ENCODE measurements at regions not wholly inside any gene's neighbourhood (a gene's known extent, or its start where the extent isn't known, plus 50 kb on each side); places are given as distances from the start of the nearest gene placed in this dataset.

DNA sequence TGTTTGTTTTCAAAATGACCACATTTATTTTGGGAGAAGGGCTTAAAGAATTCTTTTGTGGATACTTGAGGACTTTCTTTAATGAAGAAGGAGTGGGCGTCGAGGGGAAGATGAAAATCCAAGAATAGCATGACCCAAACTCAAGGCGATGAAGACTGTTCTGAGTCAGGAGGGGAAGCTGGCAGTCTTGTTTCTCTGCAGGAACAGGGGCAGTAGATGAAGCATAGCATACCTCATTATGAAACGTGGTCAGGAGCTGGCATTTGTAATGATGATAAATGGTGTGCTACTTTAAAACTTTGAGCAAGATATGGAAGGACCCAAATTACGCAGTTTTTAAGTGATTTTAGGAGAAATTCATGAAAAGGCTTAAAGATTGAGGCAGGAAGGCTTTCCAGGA lies 549.0 kb downstream of the IGSF11 start:
- in situ Hi-C loops (cut with MboI; ENCODE audit: low pct_ligation_motif_present in 1 of 4, low pct_unique_long_range_greater_than_20kb in 1 of 4, low sequenced_read_pairs in 3 of 4): no loop called here
- Histone ChIP-seq H3K27ac (no peak overlapping the region), H3K4me3 (no peak overlapping the region), H3K36me3 (no peaks in the 10 kb centered on the region), H3K27me3 (no peaks in the 10 kb centered on the region), H3K9me3 (no peaks in the 10 kb centered on the region), H3K4me1 (peaks cover 0 to 3% (median 0%) of the 10 kb centered on the region in 4 donors)
- 69 to 75% methylated on average over 4 to 5 of the region's 5 CpGs for WGBS, 2 donors (ENCODE audit: low coverage in 1 of 2)
- intact Hi-C loops (cut with DNase I; ENCODE audit: low total_unique reads): loop anchor here (10.0 kb wide), 1 partner anchor 561 kb away; no protein-coding TSS in a partner anchor
- TF ChIP-seq POLR2A (IDR thresholded peaks at IDR 0.05): no peak
- TF ChIP-seq POLR2AphosphoS5 (IDR thresholded peaks at IDR 0.05): no peak
- TF ChIP-seq EP300 (IDR thresholded peaks at IDR 0.05; ENCODE audit: low read depth): no peak
- TF ChIP-seq, protein P1, sequence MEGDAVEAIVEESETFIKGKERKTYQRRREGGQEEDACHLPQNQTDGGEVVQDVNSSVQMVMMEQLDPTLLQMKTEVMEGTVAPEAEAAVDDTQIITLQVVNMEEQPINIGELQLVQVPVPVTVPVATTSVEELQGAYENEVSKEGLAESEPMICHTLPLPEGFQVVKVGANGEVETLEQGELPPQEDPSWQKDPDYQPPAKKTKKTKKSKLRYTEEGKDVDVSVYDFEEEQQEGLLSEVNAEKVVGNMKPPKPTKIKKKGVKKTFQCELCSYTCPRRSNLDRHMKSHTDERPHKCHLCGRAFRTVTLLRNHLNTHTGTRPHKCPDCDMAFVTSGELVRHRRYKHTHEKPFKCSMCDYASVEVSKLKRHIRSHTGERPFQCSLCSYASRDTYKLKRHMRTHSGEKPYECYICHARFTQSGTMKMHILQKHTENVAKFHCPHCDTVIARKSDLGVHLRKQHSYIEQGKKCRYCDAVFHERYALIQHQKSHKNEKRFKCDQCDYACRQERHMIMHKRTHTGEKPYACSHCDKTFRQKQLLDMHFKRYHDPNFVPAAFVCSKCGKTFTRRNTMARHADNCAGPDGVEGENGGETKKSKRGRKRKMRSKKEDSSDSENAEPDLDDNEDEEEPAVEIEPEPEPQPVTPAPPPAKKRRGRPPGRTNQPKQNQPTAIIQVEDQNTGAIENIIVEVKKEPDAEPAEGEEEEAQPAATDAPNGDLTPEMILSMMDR (IDR thresholded peaks at IDR 0.05): no peak
- DNase-seq: no peak

DNA sequence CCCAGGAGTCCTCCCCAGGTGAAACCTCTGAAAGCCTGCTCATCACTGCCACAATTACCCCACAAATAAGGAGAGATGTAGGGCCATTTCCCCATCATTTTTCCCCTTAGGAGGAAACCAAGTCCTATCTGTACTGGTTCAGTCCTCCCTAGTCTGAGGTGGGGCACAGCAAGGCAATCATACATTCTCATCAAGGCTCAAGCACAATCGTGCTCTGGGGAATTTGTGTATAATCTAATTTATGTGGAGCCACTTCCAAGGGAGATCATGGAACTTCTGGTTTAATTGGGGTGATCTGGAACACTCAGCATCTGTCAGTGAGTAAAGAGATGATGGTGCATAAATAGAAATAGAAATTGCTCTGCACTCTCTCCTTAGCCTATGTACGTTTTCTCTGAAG lies 546.9 kb downstream of the IGSF11 start:
- TF ChIP-seq EP300 (IDR thresholded peaks at IDR 0.05; ENCODE audit: low read depth) (no peak), POLR2AphosphoS5 (IDR thresholded peaks at IDR 0.05) (no peak), POLR2A (IDR thresholded peaks at IDR 0.05) (no peak)
- TF ChIP-seq, protein P1 (IDR thresholded peaks at IDR 0.05): no peak
- intact Hi-C loops (cut with DNase I; ENCODE audit: low total_unique reads) (loop anchor here (10.0 kb wide), 1 partner anchor 563 kb away; no protein-coding TSS in a partner anchor), in situ Hi-C loops (cut with MboI; ENCODE audit: low pct_ligation_motif_present in 1 of 4, low pct_unique_long_range_greater_than_20kb in 1 of 4, low sequenced_read_pairs in 3 of 4) (no loop called here)
- no peaks in the 10 kb centered on the region for H3K27me3 ChIP-seq
- no peak overlapping the region for H3K27ac ChIP-seq
- H3K4me1 ChIP-seq: peaks cover 0 to 3% (median 0%) of the 10 kb centered on the region in 4 donors
- DNase-seq: no peak
- no peak overlapping the region for H3K4me3 ChIP-seq
- no peaks in the 10 kb centered on the region for H3K36me3 ChIP-seq
- 57 to 100% methylated on average over 1 to 2 of the region's 2 CpGs for WGBS, 2 donors (ENCODE audit: low coverage in 1 of 2)
- H3K9me3 ChIP-seq: no peaks in the 10 kb centered on the region

- H3K36me3 ChIP-seq: no peaks in the 10 kb centered on the region
- peaks cover 0 to 3% (median 0%) of the 10 kb centered on the region in 4 donors for H3K4me1 ChIP-seq
- TF ChIP-seq, protein P1 (IDR thresholded peaks at IDR 0.05): no peak
- TF ChIP-seq POLR2AphosphoS5 (IDR thresholded peaks at IDR 0.05) (no peak), EP300 (IDR thresholded peaks at IDR 0.05; ENCODE audit: low read depth) (no peak), POLR2A (IDR thresholded peaks at IDR 0.05) (no peak)
- intact Hi-C loops (cut with DNase I; ENCODE audit: low total_unique reads) (loop anchor here (10.0 kb wide), 1 partner anchor 564 kb away; no protein-coding TSS in a partner anchor), in situ Hi-C loops (cut with MboI; ENCODE audit: low pct_ligation_motif_present in 1 of 4, low pct_unique_long_range_greater_than_20kb in 1 of 4, low sequenced_read_pairs in 3 of 4) (no loop called here)
- H3K27ac ChIP-seq: no peak overlapping the region
- H3K4me3 ChIP-seq: no peak overlapping the region
- no peak for DNase-seq
- WGBS, 2 donors (ENCODE audit: low coverage in 1 of 2): 54 to 65% methylated on average over 2 of the region's 3 CpGs
- no peaks in the 10 kb centered on the region for H3K27me3 ChIP-seq
- H3K9me3 ChIP-seq: no peaks in the 10 kb centered on the region
Measured at GRCh38 chr3:118488732-118489131, 545.9 kb downstream of the IGSF11 start.

GRCh38 chr3:118495206-118495605 lies 539.4 kb downstream of the IGSF11 start:
- Histone ChIP-seq H3K4me1 (peaks cover 0 to under 1% (median 0%) of the 10 kb centered on the region in 4 donors), H3K4me3 (no peak overlapping the region), H3K27me3 (no peaks in the 10 kb centered on the region), H3K9me3 (no peaks in the 10 kb centered on the region), H3K27ac (no peak overlapping the region), H3K36me3 (no peaks in the 10 kb centered on the region)
- no peak for TF ChIP-seq POLR2A (IDR thresholded peaks at IDR 0.05)
- TF ChIP-seq, protein P1 (IDR thresholded peaks at IDR 0.05): no peak
- no peak for TF ChIP-seq POLR2AphosphoS5 (IDR thresholded peaks at IDR 0.05)
- no peak for TF ChIP-seq EP300 (IDR thresholded peaks at IDR 0.05; ENCODE audit: low read depth)
- intact Hi-C loops (cut with DNase I; ENCODE audit: low total_unique reads): no loop called here
- 70 to 98% methylated on average over 2 of the region's 2 CpGs for WGBS, 2 donors (ENCODE audit: low coverage in 1 of 2)
- in situ Hi-C loops (cut with MboI; ENCODE audit: low pct_ligation_motif_present in 1 of 4, low pct_unique_long_range_greater_than_20kb in 1 of 4, low sequenced_read_pairs in 3 of 4): no loop called here
- no peak for DNase-seq

Measured in transverse colon (tissue), 4 donors.